Bronchial epithelial cell (primary cell): ENCODE measurements at regions not wholly inside any gene's neighbourhood (a gene's known extent, or its start where the extent isn't known, plus 50 kb on each side); places are given as distances from the start of the nearest gene placed in this dataset.

ENCODE experiments used
- DNase-seq: peaks from one replicate; pipeline ENCODE4 v3.0.0-alpha.2; 2010; ENCODE audit warnings: low read depth
- FAIRE-seq: peaks from 2 replicates; lab custom pipeline; 2011; peaks lifted over from hg19 to GRCh38; lab: Jason Lieb, UNC
- H3K27me3 ChIP-seq: 2 replicates; pipeline ENCODE4 v1.5.1; 2011; ENCODE audit warnings: low read length; ENCODE audit not compliant: control insufficient read depth, insufficient read depth
- H3K36me3 ChIP-seq: 2 replicates; pipeline ENCODE4 v1.5.1; 2011; ENCODE audit warnings: low read length; ENCODE audit not compliant: control insufficient read depth, insufficient read depth
- H3K4me3 ChIP-seq: 2 replicates; pipeline ENCODE4 v1.5.1; 2011; ENCODE audit warnings: mild to moderate bottlenecking, low read depth, low read length, control low read depth
- TF ChIP-seq, protein P1 (sequence below): IDR thresholded peaks from 2 replicates; pipeline ENCODE4 v1.5.1; 2011; ENCODE audit warnings: mild to moderate bottlenecking, moderate library complexity, low read length, control low read depth, inconsistent platforms; ENCODE audit not compliant: insufficient read depth, severe bottlenecking

DNA sequence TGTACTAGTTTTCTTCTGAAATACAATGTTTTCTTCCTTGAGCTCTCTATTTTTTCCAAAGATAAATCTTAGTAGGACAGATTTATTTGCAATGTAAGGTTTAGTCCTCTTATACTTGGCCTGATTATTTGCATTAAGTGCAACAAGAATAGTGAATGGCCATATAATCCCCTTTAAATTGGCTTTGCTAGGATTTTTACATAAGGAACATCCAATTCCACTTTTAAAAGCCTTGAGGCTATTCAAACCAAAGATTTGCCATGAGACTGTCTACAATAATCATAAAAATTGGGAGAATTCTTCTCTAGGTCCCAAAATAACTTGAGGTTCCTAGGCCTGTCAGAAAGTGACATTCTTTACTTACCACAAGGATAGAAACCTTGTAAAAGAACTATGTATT lies 128.6 kb upstream of the THSD7A start:
- DNase-seq = no peak
- Histone ChIP-seq H3K36me3 (no peaks in the 10 kb centered on the region), H3K4me3 (no peak overlapping the region), H3K27me3 (no peaks in the 10 kb centered on the region)
- TF ChIP-seq, protein P1, sequence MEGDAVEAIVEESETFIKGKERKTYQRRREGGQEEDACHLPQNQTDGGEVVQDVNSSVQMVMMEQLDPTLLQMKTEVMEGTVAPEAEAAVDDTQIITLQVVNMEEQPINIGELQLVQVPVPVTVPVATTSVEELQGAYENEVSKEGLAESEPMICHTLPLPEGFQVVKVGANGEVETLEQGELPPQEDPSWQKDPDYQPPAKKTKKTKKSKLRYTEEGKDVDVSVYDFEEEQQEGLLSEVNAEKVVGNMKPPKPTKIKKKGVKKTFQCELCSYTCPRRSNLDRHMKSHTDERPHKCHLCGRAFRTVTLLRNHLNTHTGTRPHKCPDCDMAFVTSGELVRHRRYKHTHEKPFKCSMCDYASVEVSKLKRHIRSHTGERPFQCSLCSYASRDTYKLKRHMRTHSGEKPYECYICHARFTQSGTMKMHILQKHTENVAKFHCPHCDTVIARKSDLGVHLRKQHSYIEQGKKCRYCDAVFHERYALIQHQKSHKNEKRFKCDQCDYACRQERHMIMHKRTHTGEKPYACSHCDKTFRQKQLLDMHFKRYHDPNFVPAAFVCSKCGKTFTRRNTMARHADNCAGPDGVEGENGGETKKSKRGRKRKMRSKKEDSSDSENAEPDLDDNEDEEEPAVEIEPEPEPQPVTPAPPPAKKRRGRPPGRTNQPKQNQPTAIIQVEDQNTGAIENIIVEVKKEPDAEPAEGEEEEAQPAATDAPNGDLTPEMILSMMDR = no peak
- FAIRE-seq = no peak

DNA sequence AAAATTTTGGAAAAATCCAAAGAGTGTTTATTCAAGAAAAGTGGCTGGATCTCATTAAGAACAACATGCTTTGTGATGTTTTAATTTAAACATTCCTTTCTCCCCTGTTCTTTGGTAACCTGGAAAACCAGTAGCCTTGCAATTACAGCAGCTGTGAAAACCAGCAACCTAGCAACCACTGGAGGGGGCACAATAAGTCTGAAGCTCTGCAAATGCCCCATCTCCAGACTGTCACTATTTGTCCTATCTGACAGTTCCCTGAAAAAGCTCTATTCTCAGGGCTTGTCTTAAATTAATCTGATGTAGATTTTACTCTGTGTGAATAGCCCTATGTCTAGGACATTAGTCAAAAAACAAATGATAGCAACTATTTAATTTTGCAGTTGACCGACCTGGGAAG lies 137.6 kb upstream of the THSD7A start:
- TF ChIP-seq, protein P1 = no peak
- Histone ChIP-seq H3K27me3 (no peaks in the 10 kb centered on the region), H3K4me3 (no peak overlapping the region), H3K36me3 (no peaks in the 10 kb centered on the region)
- FAIRE-seq (no peak), DNase-seq (no peak)

DNA sequence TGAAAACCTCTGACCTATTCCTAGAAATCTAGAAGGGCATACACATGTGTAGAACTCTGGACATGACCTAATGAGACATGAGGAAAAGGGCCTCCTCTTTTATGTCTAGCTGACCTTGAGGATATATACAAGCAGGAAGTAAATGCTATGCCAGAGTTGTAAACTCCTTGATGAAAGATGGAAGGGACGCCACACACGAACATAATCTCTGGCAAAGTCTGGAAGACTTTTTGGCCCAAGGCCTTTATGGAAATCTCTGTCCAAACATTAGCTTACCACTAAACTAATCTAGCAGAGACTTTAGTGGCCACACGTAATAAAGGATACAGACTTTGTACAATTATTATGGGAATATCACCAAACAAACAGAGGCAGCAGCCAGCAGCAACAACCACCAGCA lies 138.1 kb upstream of the THSD7A start:
- TF ChIP-seq, protein P1 = no peak
- no peaks in the 10 kb centered on the region for H3K27me3 ChIP-seq

DNA sequence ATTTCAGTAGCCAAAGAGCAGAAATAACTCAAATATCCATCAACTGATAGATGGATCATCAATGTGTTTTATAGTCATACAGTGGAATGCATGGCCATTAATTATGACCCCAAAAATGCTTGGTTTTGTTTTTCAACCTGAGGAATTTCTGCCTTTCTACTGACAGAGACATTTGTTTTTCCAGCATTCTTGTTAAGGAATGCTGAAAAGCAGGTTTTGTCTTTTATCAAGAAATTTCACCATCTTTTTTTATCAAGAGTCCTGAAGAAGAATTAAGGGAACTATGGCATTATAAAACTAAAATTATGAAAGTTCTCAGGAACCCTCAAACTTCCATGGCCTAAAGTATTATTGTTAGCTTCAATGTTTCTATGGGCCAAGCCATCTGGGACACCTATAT lies 153.4 kb upstream of the THSD7A start:
- H3K27me3 ChIP-seq = no peaks in the 10 kb centered on the region
- H3K4me3 ChIP-seq = no peak overlapping the region
- TF ChIP-seq, protein P1 = no peak
- FAIRE-seq (no peak), DNase-seq (no peak)
- no peaks in the 10 kb centered on the region for H3K36me3 ChIP-seq

More for the DNA sequence above, 138.1 kb upstream of the THSD7A start:
- FAIRE-seq (no peak), DNase-seq (no peak)
- H3K36me3 ChIP-seq = no peaks in the 10 kb centered on the region
- no peak overlapping the region for H3K4me3 ChIP-seq

DNA sequence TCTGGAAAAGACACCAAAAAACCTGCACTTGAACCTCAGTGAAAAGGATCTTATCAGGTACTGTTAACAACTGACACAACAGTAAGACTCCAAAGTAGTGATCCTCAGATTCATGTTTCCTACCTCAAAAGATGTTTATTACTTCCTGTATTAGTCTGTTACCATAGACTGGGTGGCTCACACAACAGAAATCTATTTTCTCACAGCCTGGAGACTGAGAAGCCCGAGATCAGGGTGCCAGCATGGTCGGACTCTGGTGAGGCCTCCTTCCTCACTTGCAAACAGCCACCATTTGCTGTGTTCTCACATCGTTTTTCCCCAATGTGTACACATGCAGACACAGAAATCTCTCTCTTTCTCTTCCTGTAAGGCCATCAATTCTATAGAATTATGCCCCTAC lies 154.0 kb upstream of the THSD7A start:
- FAIRE-seq = no peak
- no peak for DNase-seq
- H3K27me3 ChIP-seq = no peaks in the 10 kb centered on the region
- no peak overlapping the region for H3K4me3 ChIP-seq
- no peaks in the 10 kb centered on the region for H3K36me3 ChIP-seq
- TF ChIP-seq, protein P1 = no peak

DNA sequence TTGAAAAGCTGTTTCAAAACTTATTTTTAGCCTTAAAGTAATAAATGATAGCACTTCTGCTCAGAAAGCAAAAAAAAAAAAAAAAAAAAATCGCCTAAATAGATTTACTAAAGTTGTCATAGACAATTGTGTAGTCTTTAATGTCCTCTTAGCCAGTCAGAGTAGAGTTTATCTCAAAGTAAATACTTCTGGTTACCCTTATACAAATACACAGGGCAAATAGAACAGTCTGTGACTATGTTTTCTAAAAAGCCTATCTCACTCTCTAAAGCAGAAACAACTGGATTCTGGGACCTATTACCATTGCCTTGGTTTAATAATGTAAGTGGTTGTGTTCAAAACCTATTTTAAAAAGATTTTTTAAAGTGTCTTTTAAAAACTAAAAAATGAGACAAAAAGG lies 156.2 kb upstream of the THSD7A start:
- DNase-seq (no peak), FAIRE-seq (no peak)
- Histone ChIP-seq H3K36me3 (no peaks in the 10 kb centered on the region), H3K27me3 (no peaks in the 10 kb centered on the region), H3K4me3 (no peak overlapping the region)
- TF ChIP-seq, protein P1 = no peak
